Endothelial cell of umbilical vein (primary cell): ENCODE measurements at regions not wholly inside any gene's neighbourhood (a gene's known extent, or its start where the extent isn't known, plus 50 kb on each side); places are given as distances from the start of the nearest gene placed in this dataset.

Experiments used
- CTCF ChIP-seq, 2 donors: IDR thresholded peaks; 1 replicate in 1 of 2; 2 replicates in 1 of 2; pipeline ENCODE4 v1.5.1; 2011; ENCODE audit warnings: low read length in 2 of 2, mild to moderate bottlenecking in 2 of 2, moderate library complexity in 2 of 2, control low read depth in 1 of 2, inconsistent platforms in 1 of 2, low read depth in 1 of 2; ENCODE audit not compliant: insufficient read depth in 1 of 2; ENCODE audit errors: extremely low read depth in 1 of 2
- EZH2 ChIP-seq: IDR thresholded peaks from 2 replicates; pipeline ENCODE4 v1.6.1; 2012; ENCODE audit warnings: borderline replicate concordance, low read depth, mild to moderate bottlenecking, moderate library complexity, low read length, inconsistent platforms; ENCODE audit not compliant: severe bottlenecking
- GATA2 ChIP-seq: IDR thresholded peaks from 2 replicates; pipeline ENCODE4 v1.7.0; 2011; ENCODE audit warnings: low read depth, mild to moderate bottlenecking, moderate library complexity, mixed read lengths, low read length; ENCODE audit not compliant: insufficient read length, insufficient read depth
- POLR2A ChIP-seq: IDR thresholded peaks from 2 replicates; pipeline ENCODE4 v1.6.1; 2012; ENCODE audit warnings: low read depth, mild to moderate bottlenecking, control low read depth, low read length
- POLR2AphosphoS5 ChIP-seq: IDR thresholded peaks from 2 replicates; pipeline ENCODE4 v1.6.1; 2012; ENCODE audit warnings: low read depth, mild to moderate bottlenecking, control low read depth, low read length, moderate library complexity; ENCODE audit not compliant: insufficient read depth

GRCh38 chr2:234806818-234807217 is 145.0 kb upstream of the SH3BP4 start:
- TF ChIP-seq POLR2A (no peak), CTCF (IDR thresholded peaks at IDR 0.05; ENCODE audit: extremely low read depth in 1 of 2, insufficient read depth in 1 of 2, low read depth in 1 of 2, low read length in 2 of 2) (no peak), POLR2AphosphoS5 (no peak), GATA2 (no peak), EZH2 (no peak)
